ENCODE measurements at regions not wholly inside any gene's neighbourhood (a gene's known extent, or its start where the extent isn't known, plus 50 kb on each side); places are given as distances from the start of the nearest gene placed in this dataset.

DNA sequence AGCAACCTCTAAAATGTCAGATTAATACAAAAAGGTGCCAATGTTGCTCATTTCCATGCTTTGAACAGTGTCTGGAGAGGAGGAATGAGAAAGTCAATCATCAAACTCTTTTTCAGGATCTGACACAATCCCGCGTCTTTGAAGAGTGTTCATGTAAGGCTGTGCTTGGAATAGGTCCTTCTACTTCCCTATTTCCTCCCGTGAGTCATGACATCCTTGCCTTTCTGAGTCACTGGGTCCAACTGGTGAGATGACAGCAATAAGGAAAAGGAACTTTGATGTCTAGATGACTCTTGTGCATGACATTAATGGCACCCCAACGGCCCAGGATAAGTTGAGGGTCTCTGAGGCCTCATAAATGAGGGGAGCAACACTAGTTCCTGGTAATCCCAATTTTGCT is 109.0 kb upstream of the CELF4 start:
- no peak for DNase-seq (ENCODE audit: low spot score)

DNA sequence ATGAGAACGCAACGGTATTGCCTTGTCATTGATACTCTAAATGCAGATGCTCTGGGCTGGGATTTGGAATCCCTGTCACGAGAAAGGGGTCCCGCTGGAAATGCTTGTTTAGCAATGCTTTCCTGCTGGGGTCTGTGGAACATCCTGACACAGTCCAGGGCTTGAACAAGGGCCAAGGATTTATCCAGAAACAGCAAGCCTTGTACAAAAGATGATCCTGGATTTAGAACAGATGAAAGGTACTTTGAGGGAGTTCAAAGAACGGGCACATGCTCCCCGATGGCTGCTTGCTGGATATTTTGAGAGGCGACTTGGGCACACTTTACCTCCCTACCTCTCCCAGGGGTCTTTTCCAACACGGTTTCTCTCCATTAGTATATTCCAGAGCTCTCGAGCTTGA is 108.1 kb upstream of the CELF4 start:
- DNase-seq (ENCODE audit: low spot score) = no peak

GRCh38 chr18:37672932-37673595 is 107.5 kb upstream of the CELF4 start:
- no peak for DNase-seq (ENCODE audit: low spot score)

DNA sequence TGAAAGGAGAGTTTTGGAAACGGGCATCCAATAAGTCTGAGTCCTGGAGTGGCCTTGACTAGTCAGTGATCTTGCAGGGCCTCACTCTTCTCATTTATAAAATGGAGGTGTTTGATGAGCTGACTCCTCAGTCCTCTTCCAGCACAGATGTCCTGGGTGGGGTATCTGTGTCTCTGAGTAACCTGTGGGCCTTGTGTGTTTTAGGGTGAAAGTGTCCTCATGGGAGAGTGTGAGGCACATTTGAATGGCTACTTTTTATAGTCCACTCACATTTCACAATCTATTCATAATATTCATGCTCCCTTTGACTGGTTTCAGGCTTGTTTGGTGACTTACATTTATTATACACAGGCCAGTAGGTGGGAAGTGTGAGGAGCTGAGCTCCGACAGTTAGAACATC is 106.4 kb upstream of the CELF4 start:
- DNase-seq (ENCODE audit: low spot score) = no peak

DNA sequence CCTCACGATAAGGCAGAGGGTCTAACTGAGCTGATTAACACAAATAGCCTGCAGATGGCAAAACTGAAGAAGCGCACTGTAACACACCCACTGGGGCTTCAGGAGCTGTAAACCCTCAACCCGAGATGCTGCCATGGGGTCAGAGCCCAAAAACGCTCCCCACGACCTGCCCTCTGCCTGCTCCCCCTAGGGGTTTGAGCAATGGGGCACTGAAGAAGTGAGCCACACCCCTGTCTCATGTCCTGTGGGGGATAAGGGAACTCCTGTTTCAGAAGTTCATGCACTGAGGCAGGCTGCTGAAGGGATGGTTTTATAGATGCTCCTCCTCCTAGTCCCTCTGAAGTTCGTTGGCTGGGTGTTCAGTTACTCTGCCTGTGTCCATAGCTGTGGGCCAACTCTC is 105.9 kb upstream of the CELF4 start:
- DNase-seq (ENCODE audit: low spot score) = no peak

GRCh38 chr18:37671119-37671518 is 105.5 kb upstream of the CELF4 start:
- DNase-seq (ENCODE audit: low spot score) = no peak

- no peak for DNase-seq (ENCODE audit: low spot score)
These were observed 104.5 kb upstream of the CELF4 start for GRCh38 chr18:37669991-37670534.

DNA sequence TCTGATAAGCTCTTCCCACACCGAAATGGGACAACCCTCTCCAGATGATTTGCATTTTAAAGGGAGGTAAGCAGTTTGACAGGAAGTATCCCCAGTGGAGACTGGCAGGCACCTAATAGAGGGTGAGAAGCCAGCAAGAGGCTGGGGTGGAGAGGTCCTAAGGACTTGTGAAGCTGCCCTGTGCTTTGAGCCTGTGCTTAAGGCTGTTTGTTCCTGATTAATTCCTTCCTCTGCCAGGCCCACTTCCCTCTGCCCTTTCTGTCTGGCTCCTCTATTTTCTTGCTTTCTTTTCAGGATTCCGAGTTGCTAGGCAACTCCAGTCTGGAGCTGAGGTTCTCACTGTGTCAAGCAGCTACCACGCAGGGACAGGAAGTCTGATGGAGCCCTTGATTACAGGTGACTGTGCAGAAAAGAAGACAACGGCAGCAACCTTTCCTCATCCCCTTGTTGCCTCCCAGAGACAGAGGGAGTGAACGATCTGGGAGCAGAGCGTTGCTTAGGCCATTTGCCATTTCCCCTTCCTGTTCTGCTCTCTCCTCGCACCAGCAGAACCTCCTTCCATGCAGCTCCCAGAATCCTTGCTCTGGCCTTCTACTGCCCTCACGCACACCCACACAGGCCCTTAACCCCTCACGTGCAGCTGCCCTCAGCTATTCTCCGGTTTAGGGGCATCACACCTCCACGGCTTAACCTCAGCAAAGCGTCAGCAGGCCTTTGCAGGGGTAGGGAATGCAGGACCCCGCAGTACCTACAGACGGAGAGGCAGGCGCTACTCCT is 103.6 kb upstream of the CELF4 start:
- no peak for DNase-seq (ENCODE audit: low spot score)

- DNase-seq (ENCODE audit: low spot score) = no peak
These were observed 102.2 kb upstream of the CELF4 start for GRCh38 chr18:37667836-37668235.

DNA sequence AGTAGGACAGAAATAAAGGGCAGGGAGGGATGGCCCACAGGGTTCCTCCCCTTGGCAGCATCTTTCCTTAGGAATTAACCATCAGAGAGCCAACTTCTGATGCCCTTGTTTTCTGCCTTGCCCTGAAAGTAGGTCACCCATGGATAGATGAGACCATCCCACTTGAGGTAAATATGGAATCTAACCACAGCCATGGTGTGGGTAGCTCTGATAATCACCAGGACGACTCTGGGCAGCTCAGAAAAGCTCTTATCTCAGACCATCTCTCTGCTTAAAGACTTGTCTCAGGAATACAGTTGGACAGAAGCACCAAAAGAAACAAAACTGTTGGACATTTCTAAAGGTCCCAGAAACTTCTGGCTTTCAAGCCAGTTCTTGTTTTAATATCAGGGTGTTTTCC is 101.4 kb upstream of the CELF4 start:
- DNase-seq (ENCODE audit: low spot score) = no peak

DNA sequence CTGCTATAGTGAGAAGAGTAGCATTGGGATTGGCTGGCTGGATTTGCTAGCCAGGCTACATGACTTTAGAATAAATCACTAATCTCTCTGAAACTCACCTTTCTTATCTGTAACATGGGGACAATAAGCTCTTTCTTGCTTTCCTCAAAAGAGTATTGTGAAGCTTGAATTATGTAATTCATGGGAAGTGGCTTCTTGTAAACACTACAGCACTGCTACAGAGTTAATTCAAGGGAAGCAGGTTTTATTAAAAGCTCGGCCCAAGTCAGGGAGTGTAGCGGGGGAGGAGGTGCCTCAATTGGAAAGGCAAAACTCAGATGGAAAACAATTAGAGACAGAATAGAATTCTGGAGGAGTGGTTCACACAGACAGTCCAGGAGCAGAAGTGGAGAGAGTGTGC is 100.9 kb upstream of the CELF4 start:
- DNase-seq (ENCODE audit: low spot score) = no peak

DNA sequence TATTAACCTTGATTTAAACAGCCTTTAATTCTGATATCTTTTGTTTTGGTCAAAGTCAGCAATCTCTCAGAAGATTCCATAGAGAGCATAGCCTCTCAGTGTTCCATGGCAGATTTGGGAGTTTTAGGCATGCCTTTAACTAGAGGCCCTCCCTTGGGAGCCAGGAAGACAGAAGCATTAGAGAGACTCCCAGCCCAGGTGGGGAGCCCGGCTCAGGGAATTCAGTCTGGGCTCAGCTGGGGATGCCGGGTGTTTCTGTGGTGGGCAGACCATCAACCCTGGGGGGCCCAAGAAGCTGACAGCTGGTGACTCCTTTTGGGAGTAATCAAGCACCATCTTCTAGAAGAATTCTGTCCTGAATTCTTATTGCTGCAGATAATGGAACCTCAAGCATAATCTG is 99.7 kb upstream of the CELF4 start:
- DNase-seq (ENCODE audit: low spot score) = no peak

DNA sequence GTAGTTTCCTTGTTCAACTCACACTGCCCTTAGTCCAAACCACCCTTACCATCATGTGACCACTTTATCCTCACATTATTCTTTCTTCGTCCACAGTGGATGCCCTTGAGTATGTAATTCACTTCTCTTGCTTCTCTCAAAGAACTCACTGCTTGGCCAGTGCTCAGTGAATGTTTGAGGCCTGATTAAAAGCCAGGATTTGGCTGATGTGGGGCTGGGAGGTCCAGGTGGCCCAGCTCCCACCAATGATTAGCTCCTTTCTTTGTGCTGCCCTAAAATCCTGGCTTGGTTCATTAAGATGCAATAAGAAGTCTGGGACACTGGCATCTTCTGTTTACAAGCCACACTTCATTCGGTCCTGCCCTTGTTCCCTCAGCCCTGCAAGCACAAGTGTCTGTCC is 97.8 kb upstream of the CELF4 start:
- DNase-seq (ENCODE audit: low spot score) = no peak

DNA sequence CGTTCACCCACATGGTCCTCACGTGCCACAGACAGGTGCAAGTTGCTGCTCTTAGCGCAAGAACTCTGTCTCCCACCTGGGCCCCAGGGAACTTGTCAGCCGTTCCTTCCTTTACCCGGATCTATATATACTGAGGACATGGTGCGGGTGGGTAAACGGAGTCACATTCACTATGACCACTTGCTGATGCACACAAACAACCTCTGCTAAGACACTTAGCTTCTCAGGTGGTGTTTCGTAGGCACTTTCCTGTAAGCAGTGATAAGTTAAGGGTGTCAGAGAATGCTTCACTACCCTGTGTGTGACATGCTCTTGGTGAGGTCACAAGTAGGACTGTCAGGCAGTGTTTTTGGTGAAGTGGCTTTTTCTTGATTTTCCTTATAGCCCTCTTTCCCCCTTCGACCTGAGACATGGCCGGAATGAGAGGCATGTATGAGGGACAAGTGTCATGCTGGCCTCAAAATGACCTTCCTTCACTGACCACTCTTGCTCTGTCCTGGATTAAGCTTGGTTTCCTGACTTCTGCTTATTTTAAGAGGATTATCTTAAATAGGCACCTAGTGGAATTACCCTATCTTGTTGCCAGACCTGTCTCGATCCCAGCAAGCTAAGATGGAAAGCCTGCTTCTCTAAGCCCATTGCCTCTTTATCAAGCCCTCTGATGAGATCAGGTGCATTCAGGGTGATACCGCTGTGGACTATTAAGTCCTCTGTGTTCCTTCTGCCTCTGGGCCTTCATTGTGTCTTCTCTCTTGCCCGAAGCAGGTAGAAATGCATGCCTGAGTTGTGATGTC is 97.1 kb upstream of the CELF4 start:
- DNase-seq (ENCODE audit: low spot score) = no peak

GRCh38 chr18:37662099-37662498 is 96.5 kb upstream of the CELF4 start:
- no peak for DNase-seq (ENCODE audit: low spot score)

DNA sequence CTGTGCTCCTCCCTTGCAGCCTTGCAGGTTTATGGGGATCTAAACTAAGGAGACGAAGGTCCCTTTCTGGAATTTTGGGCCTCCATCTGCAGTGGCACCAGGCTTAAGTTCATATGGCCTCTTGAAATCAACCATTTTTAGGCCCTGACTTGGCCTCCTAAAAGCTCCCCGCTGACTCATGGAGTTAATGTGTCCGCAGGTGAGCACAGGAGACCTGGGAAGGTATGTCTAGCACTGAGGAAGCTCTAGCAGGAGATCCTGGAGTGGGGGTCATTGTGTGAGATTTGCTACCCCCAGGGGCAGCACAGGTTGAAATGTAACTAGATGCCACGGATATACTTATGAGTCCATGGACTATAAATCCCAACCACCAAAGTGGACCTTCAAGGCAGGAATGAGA is 95.9 kb upstream of the CELF4 start:
- DNase-seq (ENCODE audit: low spot score) = no peak

GRCh38 chr18:37661061-37661460 is 95.5 kb upstream of the CELF4 start:
- DNase-seq (ENCODE audit: low spot score) = no peak

- no peak for DNase-seq (ENCODE audit: low spot score)
These were observed 95.1 kb upstream of the CELF4 start for GRCh38 chr18:37660658-37661057.

GRCh38 chr18:37659906-37660305 is 94.3 kb upstream of the CELF4 start:
- DNase-seq (ENCODE audit: low spot score) = no peak

GRCh38 chr18:37658894-37659293 is 93.3 kb upstream of the CELF4 start:
- no peak for DNase-seq (ENCODE audit: low spot score)

DNA sequence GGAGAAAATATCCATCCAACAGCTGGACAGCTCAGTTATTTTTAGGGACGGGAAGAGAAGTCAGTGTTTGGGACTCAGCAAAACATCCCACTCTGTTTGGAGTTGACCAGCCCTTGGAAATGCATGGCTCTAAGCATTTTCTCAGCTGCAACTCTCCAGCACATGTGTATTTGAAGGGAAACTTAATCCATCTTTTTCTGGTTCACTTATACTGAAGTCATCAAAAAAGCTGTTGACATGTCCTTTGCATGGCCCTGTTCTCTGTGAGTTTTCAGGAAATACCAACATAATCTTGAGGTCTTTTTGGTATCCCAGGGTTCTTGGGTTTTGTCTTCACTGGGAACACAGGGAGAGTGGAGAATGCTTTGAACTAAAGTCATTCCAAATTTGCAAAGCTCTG is 91.9 kb upstream of the CELF4 start:
- DNase-seq (ENCODE audit: low spot score) = no peak

- DNase-seq (ENCODE audit: low spot score) = no peak
These were observed 89.3 kb upstream of the CELF4 start for GRCh38 chr18:37654731-37655369.

Data from AG08395 (cell line).